ENCODE measurements at regions not wholly inside any gene's neighbourhood (a gene's known extent, or its start where the extent isn't known, plus 50 kb on each side); places are given as distances from the start of the nearest gene placed in this dataset.

GRCh38 chr1:91078859-91079258 is 57.0 kb upstream of the ZNF644 start:
- TF ChIP-seq CTCF (IDR thresholded peaks at IDR 0.05) (no peak), POLR2A (IDR thresholded peaks at IDR 0.05) (no peak), POLR2AphosphoS5 (IDR thresholded peaks at IDR 0.05) (no peak)
